Activated naive CD8-positive, alpha-beta T cell treated with anti-CD3 and anti-CD28 coated beads, Interleukin-2, amount 10 ng/mL, durations not matched to agents 7 days and 5 days (primary cell): ENCODE measurements at regions not wholly inside any gene's neighbourhood (a gene's known extent, or its start where the extent isn't known, plus 50 kb on each side); places are given as distances from the start of the nearest gene placed in this dataset.

Experiments
- ATAC-seq: fragments of 150-1000 bp; cut with Tn5 transposase; one replicate; pipeline ENCODE4 v1.10.0; 2021; ENCODE audit warnings: low read depth, moderate library complexity
- POLR2A ChIA-PET: fragments of 350-600 bp; sonication (Branson Sonifier 250); formaldehyde crosslinking; loops from one replicate; lab custom pipeline; 2021; ENCODE audit warnings: antibody characterized with exemption; lab: Charles Lee
- DNase-seq: peaks from one replicate; pipeline ENCODE4 v3.0.0; 2021
- H3K27ac Mint-ChIP-seq: one replicate; pipeline ENCODE4 v1.8.0; 2022; ENCODE audit warnings: mild to moderate bottlenecking, mixed read lengths
- H3K27me3 Mint-ChIP-seq: one replicate; pipeline ENCODE4 v1.8.0; 2022; ENCODE audit warnings: mild to moderate bottlenecking, moderate library complexity, mixed read lengths
- H3K36me3 Mint-ChIP-seq: one replicate; pipeline ENCODE4 v1.8.0; 2021; ENCODE audit warnings: mild to moderate bottlenecking, mixed read lengths
- H3K4me1 Mint-ChIP-seq: one replicate; pipeline ENCODE4 v1.8.0; 2021; ENCODE audit warnings: mixed read lengths
- H3K4me3 Mint-ChIP-seq: one replicate; pipeline ENCODE4 v1.8.0; 2022; ENCODE audit warnings: mild to moderate bottlenecking, moderate library complexity, mixed read lengths
- H3K9me3 Mint-ChIP-seq: one replicate; pipeline ENCODE4 v1.8.0; 2021; ENCODE audit warnings: mixed read lengths

DNA sequence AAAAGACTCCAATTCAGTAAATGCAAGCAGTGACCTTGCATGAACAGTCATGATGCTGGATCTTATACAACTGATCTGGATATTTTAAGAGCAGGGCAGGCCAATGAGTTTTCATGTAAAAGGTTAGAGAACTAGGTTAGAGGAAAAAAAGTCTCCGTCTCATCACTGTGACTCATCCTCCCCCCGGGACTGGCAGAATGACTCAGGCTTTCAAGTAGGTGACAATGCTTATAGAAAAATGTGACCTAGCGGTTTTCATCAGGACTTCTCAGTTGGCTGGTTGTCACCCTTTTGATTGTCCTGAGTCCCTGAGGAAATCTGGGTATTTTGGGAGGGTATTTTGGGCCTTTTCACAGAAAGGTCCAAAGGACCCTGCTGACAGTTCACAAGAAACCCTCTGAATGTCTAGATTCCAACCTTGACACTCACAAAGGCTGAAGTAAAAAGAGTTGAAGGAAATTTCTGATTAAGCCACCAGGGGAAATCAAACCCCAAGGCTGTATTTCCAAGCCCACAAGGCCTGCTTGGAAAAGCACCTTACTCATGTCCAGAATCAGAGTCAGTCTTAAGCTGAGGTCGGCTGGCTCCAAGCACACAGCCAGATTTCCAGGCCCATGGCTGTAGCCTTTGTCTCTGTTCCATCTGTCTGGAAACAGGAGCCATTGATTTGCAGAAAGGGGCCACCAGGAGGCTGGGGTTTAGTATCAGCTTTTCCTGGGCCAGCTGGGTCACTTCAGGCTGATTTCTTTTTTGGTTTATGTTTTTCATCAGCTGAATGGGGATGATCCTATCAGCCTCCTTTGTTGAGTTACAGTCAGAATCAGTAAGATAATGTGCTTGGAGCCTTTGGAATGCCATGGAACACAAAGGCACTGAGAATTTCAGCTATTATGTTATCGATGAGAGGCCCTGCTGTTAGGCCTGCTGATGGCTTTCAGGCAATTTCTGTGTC is 226.4 kb upstream of the HABP2 start:
- H3K9me3 Mint-ChIP-seq = no peaks in the 10 kb centered on the region
- no peak overlapping the region for H3K27ac Mint-ChIP-seq
- H3K36me3 Mint-ChIP-seq = no peaks in the 10 kb centered on the region
- no peak overlapping the region for H3K4me3 Mint-ChIP-seq
- peaks cover 2% of the 10 kb centered on the region for H3K27me3 Mint-ChIP-seq
- H3K4me1 Mint-ChIP-seq = no peaks in the 10 kb centered on the region
- ATAC-seq (no peak), DNase-seq (no peak)
- POLR2A ChIA-PET = no interaction called here

- POLR2A ChIA-PET = no interaction called here
- Mint-ChIP-seq H3K4me1 (no peaks in the 10 kb centered on the region), H3K36me3 (no peaks in the 10 kb centered on the region), H3K4me3 (no peak overlapping the region), H3K9me3 (no peaks in the 10 kb centered on the region), H3K27ac (no peak overlapping the region), H3K27me3 (no peaks in the 10 kb centered on the region)
- DNase-seq (no peak), ATAC-seq (no peak)
These were observed 223.7 kb upstream of the HABP2 start for GRCh38 chr10:113329121-113329596.

- POLR2A ChIA-PET = no interaction called here
- DNase-seq (no peak), ATAC-seq (no peak)
- peaks cover 3% of the 10 kb centered on the region for H3K27me3 Mint-ChIP-seq
- no peaks in the 10 kb centered on the region for H3K36me3 Mint-ChIP-seq
- no peaks in the 10 kb centered on the region for H3K4me1 Mint-ChIP-seq
- H3K27ac Mint-ChIP-seq = no peak overlapping the region
- H3K9me3 Mint-ChIP-seq = peaks cover 1% of the 10 kb centered on the region
- no peak overlapping the region for H3K4me3 Mint-ChIP-seq
These were observed 220.9 kb upstream of the HABP2 start for GRCh38 chr10:113331961-113332360.

GRCh38 chr10:113333313-113333712 is 219.5 kb upstream of the HABP2 start:
- ATAC-seq (no peak), DNase-seq (no peak)
- Mint-ChIP-seq H3K36me3 (no peaks in the 10 kb centered on the region), H3K4me3 (no peak overlapping the region), H3K9me3 (peaks cover 1% of the 10 kb centered on the region), H3K4me1 (no peaks in the 10 kb centered on the region), H3K27ac (no peak overlapping the region), H3K27me3 (peaks cover 5% of the 10 kb centered on the region)
- POLR2A ChIA-PET = no interaction called here

DNA sequence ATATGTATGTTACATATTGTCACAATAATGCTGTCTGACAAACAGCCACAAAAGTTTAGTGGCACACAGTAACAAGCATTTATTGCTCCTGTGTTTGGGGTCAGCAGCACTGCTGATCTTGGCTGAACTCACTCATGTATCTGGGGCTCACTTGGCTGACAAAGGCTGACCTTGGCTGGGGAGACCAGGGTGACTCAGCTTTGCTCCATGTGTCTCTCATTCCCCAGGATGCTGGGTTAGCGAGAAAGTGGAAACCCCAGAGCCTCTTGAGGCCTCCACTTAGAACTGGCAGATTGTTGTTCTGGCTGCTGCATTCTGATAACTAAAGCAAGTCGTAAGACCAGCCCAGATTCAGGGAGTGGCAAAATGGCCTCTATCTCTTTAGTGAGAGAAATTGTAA is 217.3 kb upstream of the HABP2 start:
- ATAC-seq = no peak
- H3K4me3 Mint-ChIP-seq = no peak overlapping the region
- H3K27me3 Mint-ChIP-seq = peaks cover 12% of the 10 kb centered on the region
- H3K4me1 Mint-ChIP-seq = no peaks in the 10 kb centered on the region
- H3K36me3 Mint-ChIP-seq = no peaks in the 10 kb centered on the region
- H3K9me3 Mint-ChIP-seq = peaks cover 1% of the 10 kb centered on the region
- H3K27ac Mint-ChIP-seq = no peak overlapping the region
- POLR2A ChIA-PET = no interaction called here
- DNase-seq = no peak

- POLR2A ChIA-PET = no interaction called here
- no peaks in the 10 kb centered on the region for H3K4me1 Mint-ChIP-seq
- no peaks in the 10 kb centered on the region for H3K36me3 Mint-ChIP-seq
- no peak overlapping the region for H3K27ac Mint-ChIP-seq
- ATAC-seq = no peak
- peaks cover 19% of the 10 kb centered on the region for H3K27me3 Mint-ChIP-seq
- H3K9me3 Mint-ChIP-seq = peaks cover 1% of the 10 kb centered on the region
- DNase-seq = no peak
- no peak overlapping the region for H3K4me3 Mint-ChIP-seq
These were observed 216.2 kb upstream of the HABP2 start for GRCh38 chr10:113336549-113337130.

DNA sequence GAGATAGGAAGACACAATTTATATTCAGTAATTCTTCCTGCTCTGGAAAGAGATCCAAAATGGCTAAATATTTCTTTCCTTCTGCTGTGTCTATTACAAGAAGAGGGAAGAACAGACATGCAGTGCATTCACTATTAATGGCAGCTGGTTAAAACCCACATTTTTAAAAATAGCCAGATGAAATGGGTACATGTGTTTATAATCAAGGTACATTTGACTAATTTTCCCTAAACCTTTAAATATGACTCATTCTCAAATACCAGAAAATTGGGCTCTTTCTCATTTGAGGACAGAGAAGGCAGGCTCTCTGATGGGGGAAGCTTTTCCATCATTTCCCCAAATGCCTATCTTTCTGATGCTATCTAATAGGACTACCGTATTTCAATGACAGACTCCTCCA is 215.7 kb upstream of the HABP2 start:
- Mint-ChIP-seq H3K4me3 (no peak overlapping the region), H3K36me3 (no peaks in the 10 kb centered on the region), H3K27ac (no peak overlapping the region), H3K9me3 (peaks cover 1% of the 10 kb centered on the region), H3K4me1 (no peaks in the 10 kb centered on the region), H3K27me3 (peaks cover 20% of the 10 kb centered on the region)
- ATAC-seq = no peak
- POLR2A ChIA-PET = no interaction called here
- no peak for DNase-seq

DNA sequence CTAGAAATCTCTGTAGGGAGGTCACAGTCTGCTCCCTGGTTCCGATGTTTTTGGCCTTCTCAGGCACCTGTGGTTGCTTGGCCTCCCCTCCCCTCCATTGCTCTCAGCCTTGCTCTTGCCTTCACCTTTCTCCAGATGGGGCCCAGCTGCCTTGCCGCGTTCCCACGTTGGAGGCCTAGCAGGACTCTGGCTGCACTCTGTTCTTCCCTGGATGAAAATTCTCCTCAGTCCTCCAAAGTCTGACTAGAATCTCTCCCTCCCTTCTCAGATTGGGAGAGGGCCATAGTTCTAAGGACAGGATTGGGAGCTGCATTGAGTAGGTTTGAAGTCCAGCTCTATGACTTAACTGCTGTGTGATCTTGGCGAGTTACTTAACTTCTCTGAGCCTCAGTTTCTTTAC is 213.7 kb upstream of the HABP2 start:
- DNase-seq (no peak), ATAC-seq (no peak)
- no peak overlapping the region for H3K4me3 Mint-ChIP-seq
- POLR2A ChIA-PET = no interaction called here
- peaks cover 1% of the 10 kb centered on the region for H3K9me3 Mint-ChIP-seq
- H3K4me1 Mint-ChIP-seq = no peaks in the 10 kb centered on the region
- no peaks in the 10 kb centered on the region for H3K36me3 Mint-ChIP-seq
- no peak overlapping the region for H3K27ac Mint-ChIP-seq
- peaks cover 20% of the 10 kb centered on the region for H3K27me3 Mint-ChIP-seq

GRCh38 chr10:113340282-113340681 is 212.6 kb upstream of the HABP2 start:
- Mint-ChIP-seq H3K4me3 (no peak overlapping the region), H3K36me3 (no peaks in the 10 kb centered on the region), H3K9me3 (no peaks in the 10 kb centered on the region), H3K27ac (no peak overlapping the region), H3K27me3 (peaks cover 19% of the 10 kb centered on the region), H3K4me1 (no peaks in the 10 kb centered on the region)
- DNase-seq = no peak
- POLR2A ChIA-PET = no interaction called here
- no peak for ATAC-seq

DNA sequence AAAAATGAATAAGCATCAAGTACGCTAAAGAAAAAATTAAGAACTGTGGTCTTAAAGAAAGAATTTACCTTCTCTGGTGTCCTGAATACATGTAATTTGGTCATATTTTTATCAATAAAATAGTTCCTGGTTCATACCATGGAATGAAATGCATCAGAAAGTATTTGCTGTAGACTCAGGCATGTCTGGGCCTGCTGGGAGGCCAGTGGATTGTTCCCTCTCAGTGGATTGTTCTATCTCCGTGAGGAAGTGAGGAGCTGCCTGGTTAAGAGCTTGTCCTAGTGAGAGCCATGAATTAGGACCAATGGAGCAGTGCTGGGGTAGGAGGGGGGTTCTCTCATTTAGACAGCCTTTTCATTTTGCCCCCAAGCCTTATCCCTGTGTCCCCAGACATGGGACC is 211.7 kb upstream of the HABP2 start:
- no peaks in the 10 kb centered on the region for H3K9me3 Mint-ChIP-seq
- POLR2A ChIA-PET = no interaction called here
- H3K36me3 Mint-ChIP-seq = no peaks in the 10 kb centered on the region
- no peaks in the 10 kb centered on the region for H3K4me1 Mint-ChIP-seq
- H3K27me3 Mint-ChIP-seq = peaks cover 21% of the 10 kb centered on the region
- no peak overlapping the region for H3K4me3 Mint-ChIP-seq
- DNase-seq (no peak), ATAC-seq (no peak)
- no peak overlapping the region for H3K27ac Mint-ChIP-seq

GRCh38 chr10:113345826-113346624 is 206.8 kb upstream of the HABP2 start:
- Mint-ChIP-seq H3K36me3 (no peaks in the 10 kb centered on the region), H3K4me1 (no peaks in the 10 kb centered on the region), H3K9me3 (no peaks in the 10 kb centered on the region), H3K27me3 (peaks cover 11% of the 10 kb centered on the region), H3K4me3 (no peak overlapping the region), H3K27ac (no peak overlapping the region)
- ATAC-seq = no peak
- POLR2A ChIA-PET = no interaction called here
- DNase-seq = no peak

DNA sequence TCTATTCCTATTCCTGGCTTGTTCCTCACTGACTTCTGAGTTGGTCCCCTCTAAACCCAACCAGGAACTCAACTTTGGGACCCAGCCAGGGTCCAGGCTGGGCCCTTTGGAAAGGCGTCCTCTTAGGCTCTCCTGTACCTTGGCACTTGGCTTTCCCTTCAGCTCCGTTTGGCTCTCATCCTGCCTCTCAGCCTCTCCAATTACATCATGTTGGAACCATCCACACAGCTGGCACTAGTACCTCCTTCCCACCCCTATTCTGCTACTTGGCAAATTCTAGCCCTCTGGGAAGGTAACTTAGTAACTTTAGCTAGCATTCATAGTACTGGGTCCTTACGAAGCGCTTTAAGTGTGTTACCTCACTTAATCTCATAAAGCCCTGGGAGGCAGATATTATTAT is 205.3 kb upstream of the HABP2 start:
- POLR2A ChIA-PET = no interaction called here
- no peaks in the 10 kb centered on the region for H3K4me1 Mint-ChIP-seq
- H3K9me3 Mint-ChIP-seq = no peaks in the 10 kb centered on the region
- ATAC-seq = no peak
- DNase-seq = no peak
- peaks cover 5% of the 10 kb centered on the region for H3K27me3 Mint-ChIP-seq
- no peaks in the 10 kb centered on the region for H3K36me3 Mint-ChIP-seq
- H3K4me3 Mint-ChIP-seq = no peak overlapping the region
- no peak overlapping the region for H3K27ac Mint-ChIP-seq

- DNase-seq (no peak), ATAC-seq (no peak)
- Mint-ChIP-seq H3K36me3 (no peaks in the 10 kb centered on the region), H3K9me3 (no peaks in the 10 kb centered on the region), H3K27ac (no peak overlapping the region), H3K4me3 (no peak overlapping the region), H3K27me3 (peaks cover 5% of the 10 kb centered on the region), H3K4me1 (no peaks in the 10 kb centered on the region)
- POLR2A ChIA-PET = no interaction called here
These were observed 204.2 kb upstream of the HABP2 start for GRCh38 chr10:113348694-113349093.
